ENCODE measurements at regions not wholly inside any gene's neighbourhood (a gene's known extent, or its start where the extent isn't known, plus 50 kb on each side); places are given as distances from the start of the nearest gene placed in this dataset.

DNA sequence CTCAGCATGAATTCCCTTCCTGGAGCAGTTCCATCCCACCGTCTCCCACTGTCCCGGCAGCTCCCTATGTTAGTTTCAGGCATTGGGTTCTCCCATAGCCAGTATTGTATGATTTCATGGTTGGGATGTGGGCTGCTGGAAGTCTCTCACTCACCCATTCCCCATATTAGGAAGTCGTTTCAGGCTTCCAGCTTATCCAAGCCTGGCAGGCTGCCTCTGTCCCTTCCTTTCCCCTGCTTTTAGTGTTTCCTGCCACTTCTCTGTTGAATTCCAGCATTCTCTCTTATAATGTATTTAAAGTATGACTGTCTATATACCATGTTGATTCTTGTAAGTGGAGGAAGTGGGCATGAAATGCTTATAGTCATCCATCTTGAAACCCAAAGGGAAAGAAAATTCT is 309.7 kb upstream of the RBMS3 start:
- no peak for TF ChIP-seq POLR2A (IDR thresholded peaks at IDR 0.05)
- TF ChIP-seq, protein P1, sequence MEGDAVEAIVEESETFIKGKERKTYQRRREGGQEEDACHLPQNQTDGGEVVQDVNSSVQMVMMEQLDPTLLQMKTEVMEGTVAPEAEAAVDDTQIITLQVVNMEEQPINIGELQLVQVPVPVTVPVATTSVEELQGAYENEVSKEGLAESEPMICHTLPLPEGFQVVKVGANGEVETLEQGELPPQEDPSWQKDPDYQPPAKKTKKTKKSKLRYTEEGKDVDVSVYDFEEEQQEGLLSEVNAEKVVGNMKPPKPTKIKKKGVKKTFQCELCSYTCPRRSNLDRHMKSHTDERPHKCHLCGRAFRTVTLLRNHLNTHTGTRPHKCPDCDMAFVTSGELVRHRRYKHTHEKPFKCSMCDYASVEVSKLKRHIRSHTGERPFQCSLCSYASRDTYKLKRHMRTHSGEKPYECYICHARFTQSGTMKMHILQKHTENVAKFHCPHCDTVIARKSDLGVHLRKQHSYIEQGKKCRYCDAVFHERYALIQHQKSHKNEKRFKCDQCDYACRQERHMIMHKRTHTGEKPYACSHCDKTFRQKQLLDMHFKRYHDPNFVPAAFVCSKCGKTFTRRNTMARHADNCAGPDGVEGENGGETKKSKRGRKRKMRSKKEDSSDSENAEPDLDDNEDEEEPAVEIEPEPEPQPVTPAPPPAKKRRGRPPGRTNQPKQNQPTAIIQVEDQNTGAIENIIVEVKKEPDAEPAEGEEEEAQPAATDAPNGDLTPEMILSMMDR (IDR thresholded peaks at IDR 0.05 in 8 of 11, conservative IDR thresholded peaks at IDR 0.05 in 3 of 11), result no peak
- TF ChIP-seq POLR2AphosphoS5 (IDR thresholded peaks at IDR 0.05), result no peak
- WGBS, 5 donors, result 48 to 66% (median 65%) methylated on average over 3 of the region's 3 CpGs
- no peak for DNase-seq
- H3K27me3 ChIP-seq (replicated peaks in 1 of 7), result no peaks in the 10 kb centered on the region
- intact Hi-C loops (cut with DNase I; ENCODE audit: low total_unique reads), result no loop called here
- H3K9me3 ChIP-seq, result peaks cover 3 to 39% (median 34%) of the 10 kb centered on the region in 8 donors
- no peaks in the 10 kb centered on the region for H3K36me3 ChIP-seq
- H3K27ac ChIP-seq, result no peak overlapping the region
- H3K4me3 ChIP-seq, result no peak overlapping the region
- no peaks in the 10 kb centered on the region for H3K4me1 ChIP-seq

DNA sequence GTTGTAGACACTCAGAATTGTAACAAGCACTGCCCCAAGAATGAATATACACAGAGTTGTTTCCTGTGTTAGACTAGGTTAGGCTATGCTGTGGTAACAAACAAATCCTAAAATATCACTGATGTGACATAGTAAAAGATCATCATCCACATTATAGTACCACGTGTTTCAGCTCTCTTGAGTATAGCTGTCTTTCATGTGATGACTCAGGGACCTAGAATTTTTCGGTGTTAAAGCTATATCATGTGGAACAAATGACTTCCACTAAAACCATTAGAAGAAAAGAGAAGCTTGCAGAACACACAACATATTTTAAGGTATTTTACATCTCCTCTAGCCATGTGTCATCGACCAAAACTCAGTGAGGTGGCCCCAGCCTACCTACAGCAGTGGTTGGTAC is 307.9 kb upstream of the RBMS3 start:
- no peak overlapping the region for H3K27ac ChIP-seq
- no peaks in the 10 kb centered on the region for H3K4me1 ChIP-seq
- H3K27me3 ChIP-seq (replicated peaks in 1 of 7), result no peaks in the 10 kb centered on the region
- no peak for DNase-seq
- H3K9me3 ChIP-seq, result peaks cover 3 to 35% (median 28%) of the 10 kb centered on the region in 8 donors
- intact Hi-C loops (cut with DNase I; ENCODE audit: low total_unique reads), result no loop called here
- H3K36me3 ChIP-seq, result no peaks in the 10 kb centered on the region
- WGBS, 5 donors, result 39 to 59% (median 47%) methylated on average over 3 of the region's 3 CpGs
- no peak for TF ChIP-seq POLR2A (IDR thresholded peaks at IDR 0.05)
- TF ChIP-seq POLR2AphosphoS5 (IDR thresholded peaks at IDR 0.05), result no peak
- TF ChIP-seq, protein P1 (IDR thresholded peaks at IDR 0.05 in 8 of 11, conservative IDR thresholded peaks at IDR 0.05 in 3 of 11), result no peak
- no peak overlapping the region for H3K4me3 ChIP-seq

DNA sequence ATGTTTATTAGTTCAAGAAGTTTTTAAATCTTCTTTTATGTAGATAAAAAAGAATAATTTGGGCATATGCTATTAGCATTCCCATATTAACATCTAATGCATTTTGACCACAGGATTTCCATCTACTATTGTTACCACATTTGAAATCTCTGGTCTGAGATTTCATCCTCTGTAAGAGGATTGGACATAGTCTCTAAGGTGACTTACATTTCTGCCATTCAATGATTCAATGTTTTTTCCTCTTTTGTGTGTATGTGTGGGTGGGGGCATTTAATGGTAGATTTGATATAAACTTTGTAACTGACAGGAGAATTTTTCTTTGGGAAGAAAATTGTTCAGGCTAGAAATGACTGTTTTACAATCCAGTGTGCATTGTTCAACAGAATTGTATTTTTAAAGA is 307.3 kb upstream of the RBMS3 start:
- H3K27me3 ChIP-seq (replicated peaks in 1 of 7), result no peaks in the 10 kb centered on the region
- H3K4me1 ChIP-seq, result no peaks in the 10 kb centered on the region
- intact Hi-C loops (cut with DNase I; ENCODE audit: low total_unique reads), result no loop called here
- no peaks in the 10 kb centered on the region for H3K36me3 ChIP-seq
- H3K4me3 ChIP-seq, result no peak overlapping the region
- H3K9me3 ChIP-seq, result peaks cover 3 to 28% (median 21%) of the 10 kb centered on the region in 8 donors
- no peak for DNase-seq
- H3K27ac ChIP-seq, result no peak overlapping the region
- TF ChIP-seq POLR2AphosphoS5 (IDR thresholded peaks at IDR 0.05) (no peak), POLR2A (IDR thresholded peaks at IDR 0.05) (no peak)
- TF ChIP-seq, protein P1 (IDR thresholded peaks at IDR 0.05 in 8 of 11, conservative IDR thresholded peaks at IDR 0.05 in 3 of 11), result no peak

DNA sequence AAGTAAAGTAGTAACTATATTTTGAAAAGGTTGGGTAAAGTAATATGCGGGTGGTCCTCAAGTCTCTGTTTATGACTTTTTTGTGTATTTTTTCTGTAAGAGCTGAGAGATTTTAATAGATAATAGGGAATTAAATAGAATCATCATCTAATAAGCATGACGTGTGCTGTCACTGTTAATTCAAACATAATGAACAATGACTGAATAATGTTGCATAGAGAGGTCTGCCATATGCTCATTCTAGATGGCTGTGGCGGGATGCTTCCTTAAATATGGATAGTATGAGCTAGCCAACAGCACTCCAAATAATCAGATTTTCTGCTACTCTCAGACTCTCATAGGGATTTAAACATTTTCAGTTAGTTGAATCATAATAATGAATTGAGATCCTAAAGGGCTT is 302.8 kb upstream of the RBMS3 start:
- DNase-seq, result no peak
- Histone ChIP-seq H3K27ac (no peak overlapping the region), H3K4me3 (no peak overlapping the region), H3K4me1 (no peaks in the 10 kb centered on the region), H3K9me3 (no peaks in the 10 kb centered on the region), H3K27me3 (replicated peaks in 1 of 7) (no peaks in the 10 kb centered on the region), H3K36me3 (no peaks in the 10 kb centered on the region)
- 60 to 66% (median 62%) methylated on average over 3 of the region's 3 CpGs for WGBS, 5 donors
- TF ChIP-seq, protein P1 (IDR thresholded peaks at IDR 0.05 in 8 of 11, conservative IDR thresholded peaks at IDR 0.05 in 3 of 11), result no peak
- TF ChIP-seq POLR2A (IDR thresholded peaks at IDR 0.05) (no peak), POLR2AphosphoS5 (IDR thresholded peaks at IDR 0.05) (no peak)
- intact Hi-C loops (cut with DNase I; ENCODE audit: low total_unique reads), result no loop called here
